NCI-H1417 (cell line): ENCODE measurements at regions not wholly inside any gene's neighbourhood (a gene's known extent, or its start where the extent isn't known, plus 50 kb on each side); places are given as distances from the start of the nearest gene placed in this dataset.
A peak's percentile ranks its signal among the peaks of the same experiment; 100 is the strongest.

Source experiments
- DNase-seq, 3 experiments: peaks; one replicate each; lab custom pipeline; 2025; lab: John Stamatoyannopoulos, UW

DNA sequence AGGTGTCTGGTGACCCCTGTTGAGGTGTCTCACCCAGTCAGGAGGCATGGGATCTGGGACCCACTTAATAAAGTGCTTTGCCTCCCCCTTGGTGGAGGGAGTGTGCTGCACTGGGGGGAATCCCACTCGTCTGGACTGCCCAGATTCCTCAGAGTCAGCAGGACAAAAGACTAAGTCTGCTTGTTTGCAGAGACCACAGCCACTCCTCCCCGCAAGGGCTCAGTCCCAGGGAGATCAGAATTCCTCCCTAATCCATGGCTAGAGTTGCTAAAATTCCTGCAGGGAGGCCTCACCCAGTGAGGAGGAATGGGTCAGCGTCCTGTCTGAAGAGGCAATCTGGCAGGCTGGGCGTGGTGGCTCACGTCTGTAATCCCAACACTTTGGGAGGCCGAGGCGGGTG lies 442.2 kb downstream of the PABPC4L start:
- DNase-seq, result no peak

DNA sequence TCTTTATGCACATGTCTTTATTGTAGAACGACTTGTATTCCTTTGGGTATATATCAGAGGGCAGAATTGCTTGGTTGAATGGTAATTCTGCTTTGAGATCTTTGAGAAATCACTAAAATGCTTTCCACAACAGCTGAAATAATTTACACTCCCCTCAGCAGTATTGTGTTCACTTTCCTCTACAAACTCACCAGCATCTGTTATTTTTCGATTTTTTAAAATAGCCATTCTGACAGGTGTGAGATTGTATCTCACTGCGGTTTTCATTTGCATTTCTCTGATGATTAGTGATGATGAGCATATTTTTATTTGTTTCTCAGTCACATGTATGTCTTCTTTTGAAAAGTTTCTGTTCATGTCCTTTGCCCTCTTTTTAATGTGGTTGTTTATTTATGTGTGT lies 459.8 kb downstream of the PABPC4L start:
- DNase-seq, result no peak

DNA sequence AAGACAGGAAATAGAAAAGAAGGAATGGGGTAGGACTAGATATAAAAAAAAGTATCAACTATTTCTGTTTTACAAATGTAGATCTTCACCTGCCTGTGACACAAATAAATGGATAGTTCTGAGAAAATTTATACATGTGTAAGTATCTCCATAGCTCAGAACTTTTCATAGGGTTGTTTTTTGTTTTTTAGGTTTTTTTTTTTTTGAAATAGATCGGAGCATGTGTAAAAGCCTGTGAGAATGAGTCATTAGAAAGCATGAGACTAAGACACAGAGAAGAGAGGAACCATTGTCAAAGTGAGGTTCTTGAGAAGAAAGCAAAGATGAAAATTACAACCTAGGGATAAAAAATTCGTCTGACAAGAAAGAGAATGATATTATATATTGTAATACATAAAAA lies 481.6 kb downstream of the PABPC4L start:
- DNase-seq, result no peak

DNA sequence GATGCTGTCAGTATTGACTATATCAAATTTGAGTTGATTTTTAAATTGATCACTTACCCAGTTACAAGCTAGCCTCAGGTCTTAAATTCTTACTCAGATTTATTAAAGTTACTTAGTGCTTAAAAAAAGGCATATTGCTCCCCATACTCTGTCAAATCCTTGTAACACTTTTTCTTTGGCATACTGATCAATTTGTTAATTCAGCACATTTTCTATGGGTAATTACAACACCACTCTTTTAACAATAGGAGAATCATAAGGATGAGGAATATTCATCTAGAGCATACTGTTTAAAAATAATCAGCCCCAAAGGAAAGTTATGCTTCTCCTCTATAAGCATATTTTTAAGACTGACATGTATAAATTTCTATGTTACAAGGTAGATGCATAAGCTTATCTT lies 482.5 kb downstream of the PABPC4L start:
- DNase-seq, result no peak

DNA sequence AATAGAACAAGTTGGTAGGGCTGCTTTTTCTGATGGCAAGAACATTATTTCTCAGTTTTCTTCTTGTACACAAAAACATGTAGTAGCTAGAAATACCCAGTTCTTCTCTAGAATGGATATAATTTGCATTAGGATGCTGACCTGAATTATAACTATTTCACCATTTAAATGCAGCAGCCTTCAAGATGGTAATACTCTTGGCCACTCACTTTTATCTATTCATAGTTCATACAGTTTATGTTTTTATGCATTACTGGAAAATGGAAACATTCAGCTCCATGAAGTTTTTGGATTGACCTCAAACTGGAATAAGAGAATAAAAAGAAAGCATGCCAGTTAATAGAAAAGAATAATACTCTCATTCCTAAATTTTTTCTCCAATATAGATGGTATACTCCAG lies 487.4 kb downstream of the PABPC4L start:
- DNase-seq, result no peak

DNA sequence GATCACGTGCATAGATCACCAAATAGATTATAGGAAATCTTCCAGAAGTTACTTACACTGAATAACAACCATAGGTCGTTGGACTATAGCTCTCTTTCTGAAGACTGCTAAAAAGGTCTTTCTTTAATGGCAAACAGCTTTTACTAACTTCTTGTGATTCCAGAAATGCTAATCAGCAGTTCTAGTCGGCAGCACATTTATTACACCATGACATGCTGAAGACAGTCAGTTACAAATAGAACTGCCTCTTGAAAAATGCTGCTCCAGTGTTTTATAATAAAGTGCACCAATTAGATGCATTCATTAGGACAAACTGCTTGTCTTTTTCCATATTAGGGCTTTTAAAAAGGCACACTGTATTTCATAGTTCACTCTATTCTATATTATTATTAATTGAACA lies 488.2 kb downstream of the PABPC4L start:
- DNase-seq, result peak in 1 of 3 experiments; percentile 27

DNA sequence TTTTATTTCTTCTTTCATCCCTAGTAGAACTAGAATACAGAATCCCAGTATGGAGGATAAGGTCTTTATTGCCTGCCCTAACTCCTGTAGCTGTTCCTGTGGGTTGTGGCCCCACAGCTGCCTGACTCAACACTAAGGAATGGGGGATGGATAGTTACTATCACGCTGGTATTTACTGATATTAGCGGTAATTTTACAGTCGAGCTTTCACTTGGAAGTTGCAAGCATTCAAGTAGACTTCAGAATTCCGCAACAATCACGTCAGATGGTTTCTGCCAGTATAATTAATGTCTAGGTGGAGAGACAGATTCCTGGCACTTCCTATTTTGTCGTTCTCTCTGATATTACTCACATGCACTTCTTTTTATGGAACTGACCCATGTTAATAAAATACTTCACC lies 489.8 kb downstream of the PABPC4L start:
- DNase-seq, result no peak

DNA sequence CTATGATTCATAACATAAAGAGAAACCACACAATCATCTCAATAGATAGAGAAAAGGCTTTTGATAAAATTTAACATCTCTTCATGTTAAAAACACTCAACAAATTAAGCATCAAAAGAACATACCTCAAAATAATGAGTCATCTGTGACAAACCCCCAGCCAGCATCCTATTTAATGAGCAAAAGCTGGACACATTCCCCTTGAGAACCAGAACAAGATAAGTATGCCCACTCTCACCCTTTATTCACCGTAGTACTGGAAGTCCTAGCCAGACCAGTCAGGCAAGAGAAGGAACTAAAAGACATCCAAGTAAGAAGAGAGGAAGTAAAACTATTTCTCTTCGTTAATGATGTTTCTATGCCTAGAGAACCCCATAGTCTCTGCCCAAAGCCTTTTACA lies 507.2 kb downstream of the PABPC4L start:
- DNase-seq, result no peak

DNA sequence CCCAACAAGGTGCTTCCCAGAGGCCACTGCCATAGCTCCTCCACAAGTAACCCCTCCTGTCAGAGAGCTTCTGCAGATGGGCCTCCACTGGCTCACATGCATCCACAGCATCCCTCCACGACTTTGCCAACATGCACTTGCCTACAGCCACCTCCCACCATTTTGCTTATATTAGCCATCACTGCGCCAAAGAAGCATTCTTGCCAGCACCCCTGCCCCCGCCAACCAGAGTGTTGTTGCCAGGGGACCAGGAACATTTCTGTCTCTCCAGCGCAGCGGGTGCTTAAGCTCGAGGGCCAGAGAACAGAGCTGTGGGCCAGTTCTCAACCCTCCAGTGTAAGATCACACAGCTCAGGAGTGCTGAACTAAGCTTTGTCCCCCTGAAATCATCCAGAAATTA lies 517.6 kb downstream of the PABPC4L start:
- no peak for DNase-seq

DNA sequence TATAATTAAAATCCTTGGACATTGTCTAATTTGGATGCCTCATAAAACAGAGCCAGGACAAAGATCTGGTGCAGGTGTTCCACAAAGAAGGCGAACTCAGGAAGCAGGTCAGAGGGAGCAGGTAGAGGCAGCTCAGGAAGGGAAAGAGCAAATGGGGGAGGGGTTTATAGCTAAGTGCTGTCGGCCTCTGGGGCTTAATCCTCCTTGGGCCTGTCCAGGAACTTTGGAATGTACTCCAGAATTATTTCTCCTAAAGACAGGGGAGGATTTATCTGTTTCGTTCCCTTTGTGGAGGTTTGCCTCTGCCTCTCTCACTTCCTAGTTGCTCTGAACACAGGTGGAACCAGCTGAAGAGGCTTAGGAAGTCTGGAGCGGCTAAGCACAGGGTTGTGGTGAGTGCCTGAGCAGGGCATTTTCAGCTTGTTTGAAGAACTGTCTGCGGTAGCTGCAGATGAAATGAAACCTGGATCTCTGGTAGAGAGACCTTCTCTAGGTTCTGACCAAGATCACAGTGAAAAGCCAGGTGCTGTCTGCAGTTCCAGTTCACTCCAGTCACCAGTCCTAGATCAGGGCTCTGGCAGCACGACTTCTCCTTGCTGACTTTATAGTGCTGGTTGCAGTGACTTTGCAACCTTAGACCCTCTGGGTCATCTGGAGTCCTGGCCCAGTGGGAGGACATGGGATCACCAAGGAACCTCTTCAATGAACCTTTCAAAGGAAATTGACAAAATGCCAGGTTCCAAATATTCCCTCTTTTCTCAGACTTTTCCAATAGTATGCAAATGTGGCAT lies 519.2 kb downstream of the PCDH10 start:
- DNase-seq, result peak in 1 of 3 experiments; percentile 38

DNA sequence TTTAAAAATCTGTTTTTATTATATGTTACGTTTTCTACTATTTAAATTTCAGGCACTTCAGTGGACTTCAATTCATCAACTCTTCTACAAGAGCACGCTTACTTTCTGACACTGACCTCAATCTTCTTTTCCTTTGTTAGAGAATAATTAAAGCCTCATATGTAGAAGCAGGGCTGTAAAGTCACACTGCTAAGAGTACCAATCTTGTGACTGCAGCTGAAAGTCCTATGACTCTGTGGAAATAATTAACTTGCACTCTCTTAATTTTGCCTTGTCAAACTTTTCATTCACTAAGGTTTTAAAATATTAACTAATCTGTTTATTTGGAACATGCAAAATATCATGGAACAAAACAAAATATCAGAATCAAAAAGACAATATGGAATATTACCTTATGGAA lies 498.1 kb downstream of the PCDH10 start:
- DNase-seq, result no peak

DNA sequence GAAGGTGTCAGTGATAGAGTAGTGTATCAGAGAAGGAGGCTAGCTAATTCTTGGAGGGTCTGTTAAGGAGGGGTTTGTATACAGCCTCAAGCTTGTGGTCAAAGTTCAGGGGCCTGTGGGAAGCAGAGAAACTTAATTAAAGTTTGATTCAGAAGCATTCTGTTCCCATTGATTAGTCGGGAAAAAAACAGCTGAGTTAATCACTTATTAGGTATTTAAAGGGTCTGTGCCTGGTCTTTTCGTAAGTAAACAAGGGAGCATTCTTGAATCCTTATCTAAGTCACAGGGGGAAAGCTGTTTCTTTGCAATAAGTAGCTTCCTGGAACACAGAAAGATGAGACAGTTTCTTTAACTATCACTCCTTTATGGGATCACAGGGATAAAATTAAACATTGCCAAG lies 492.1 kb downstream of the PCDH10 start:
- no peak for DNase-seq

DNA sequence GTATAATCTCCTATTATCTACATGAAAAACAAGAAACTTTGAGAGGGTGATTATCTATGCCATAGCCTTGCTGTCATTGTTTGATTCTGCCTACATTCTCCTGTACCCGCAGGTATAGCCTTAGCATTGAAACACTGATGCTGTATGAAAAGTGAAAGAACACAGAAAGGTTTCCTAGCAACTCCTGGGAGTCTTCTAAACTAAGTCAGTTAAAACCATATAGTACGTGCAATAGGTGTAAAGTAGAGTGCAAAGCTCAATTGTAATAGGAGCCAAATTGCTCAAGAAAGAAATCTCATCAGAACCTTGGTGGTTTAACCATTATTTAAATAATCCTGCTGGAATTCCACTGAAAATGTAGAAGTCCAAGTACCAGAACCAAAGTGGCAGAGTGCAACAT lies 489.7 kb downstream of the PCDH10 start:
- DNase-seq, result no peak

DNA sequence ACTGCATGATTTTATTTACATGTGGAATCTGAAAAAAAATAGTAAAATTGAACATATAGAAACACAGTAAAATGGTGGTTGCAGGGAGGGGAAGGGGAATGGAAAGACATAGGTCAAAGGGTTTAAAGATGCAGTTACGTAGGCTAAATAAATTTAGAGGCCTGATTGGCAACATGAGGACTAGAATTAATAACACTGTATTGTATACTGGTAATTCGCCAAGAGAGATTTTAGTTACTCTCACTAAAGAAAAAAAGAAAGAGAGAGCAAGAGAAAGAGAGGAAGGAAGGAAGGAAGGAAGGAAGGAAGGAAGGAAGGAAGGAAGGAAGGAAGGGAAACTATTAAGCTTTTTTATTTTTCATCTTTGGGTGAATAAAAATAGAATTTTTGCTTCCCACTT lies 488.1 kb downstream of the PCDH10 start:
- DNase-seq, result no peak

DNA sequence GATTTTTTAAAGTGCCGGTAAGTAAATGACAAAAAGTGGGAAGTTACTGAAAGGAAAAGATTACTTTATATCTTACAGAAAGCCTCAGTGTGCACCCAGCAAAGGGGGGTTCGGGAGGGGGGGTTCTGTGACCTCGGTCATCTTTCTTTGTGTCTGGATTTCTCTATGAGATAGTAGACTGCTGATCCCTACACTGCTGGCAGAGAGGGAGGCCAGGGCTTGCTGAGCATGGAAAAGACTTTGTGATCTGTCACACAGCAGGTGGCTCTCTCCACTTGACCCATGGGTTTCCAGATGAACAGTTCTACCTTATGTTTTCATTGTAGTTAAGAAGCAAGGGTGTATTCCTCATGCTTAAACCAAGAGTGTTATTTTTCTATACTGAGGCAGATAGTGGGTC lies 475.6 kb downstream of the PCDH10 start:
- peak in 2 of 3 experiments; percentile 3 to 39 for DNase-seq

DNA sequence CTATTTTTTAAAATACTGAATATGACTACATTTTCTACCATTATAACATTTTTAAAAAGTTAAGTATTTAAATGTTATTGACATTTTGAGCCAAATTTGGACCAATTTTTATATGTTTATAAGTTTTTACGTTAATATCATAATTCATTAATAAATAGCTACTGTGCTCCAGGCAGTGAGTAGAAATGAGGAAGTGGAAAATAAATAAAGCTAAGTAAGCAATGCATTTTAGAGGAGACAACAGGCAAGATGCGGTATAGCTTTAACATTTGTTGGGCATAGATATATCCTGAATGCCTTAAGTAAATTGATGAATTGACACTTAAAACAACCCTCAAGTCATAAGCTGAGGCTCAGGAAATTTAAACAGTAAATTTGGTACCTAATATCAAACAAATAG lies 474.8 kb downstream of the PCDH10 start:
- DNase-seq, result no peak

DNA sequence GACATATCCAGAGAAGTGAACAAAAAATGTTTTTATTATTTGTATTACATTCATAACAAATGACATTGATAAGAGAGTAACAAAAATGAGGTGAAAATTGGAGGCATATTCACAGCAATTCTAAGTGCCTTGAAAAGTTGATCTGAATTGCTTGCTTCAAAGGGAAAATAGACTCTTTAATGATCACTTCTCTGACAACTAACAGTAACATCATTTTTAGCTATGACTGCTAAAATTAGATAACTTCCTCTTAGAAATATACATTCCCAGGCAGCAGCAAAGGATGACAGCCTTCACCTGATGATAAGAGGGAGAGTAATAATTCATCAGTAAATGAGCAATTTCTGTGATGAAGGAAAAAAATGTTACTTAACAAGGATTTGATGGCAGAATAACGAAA lies 472.5 kb downstream of the PCDH10 start:
- peak in 1 of 3 experiments; percentile 47 for DNase-seq

DNA sequence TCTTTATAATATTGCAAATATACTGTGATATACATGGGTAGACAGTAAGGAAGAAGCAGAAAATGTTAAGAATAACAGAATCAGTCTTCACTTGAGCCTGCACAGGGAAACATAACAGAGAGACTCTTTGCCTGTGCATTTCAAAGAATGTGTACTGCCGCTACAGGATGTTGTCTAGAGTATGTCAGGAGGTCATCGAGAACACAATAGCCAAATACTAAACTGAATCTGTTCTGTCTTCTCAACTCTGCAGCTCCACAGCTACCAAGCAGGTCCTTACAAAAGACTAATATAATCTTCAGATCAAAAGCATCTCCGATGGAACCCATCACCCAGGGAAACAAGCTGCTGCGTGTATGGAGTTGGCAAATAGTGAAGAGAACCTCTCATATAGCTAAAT lies 471.5 kb downstream of the PCDH10 start:
- DNase-seq, result no peak

DNA sequence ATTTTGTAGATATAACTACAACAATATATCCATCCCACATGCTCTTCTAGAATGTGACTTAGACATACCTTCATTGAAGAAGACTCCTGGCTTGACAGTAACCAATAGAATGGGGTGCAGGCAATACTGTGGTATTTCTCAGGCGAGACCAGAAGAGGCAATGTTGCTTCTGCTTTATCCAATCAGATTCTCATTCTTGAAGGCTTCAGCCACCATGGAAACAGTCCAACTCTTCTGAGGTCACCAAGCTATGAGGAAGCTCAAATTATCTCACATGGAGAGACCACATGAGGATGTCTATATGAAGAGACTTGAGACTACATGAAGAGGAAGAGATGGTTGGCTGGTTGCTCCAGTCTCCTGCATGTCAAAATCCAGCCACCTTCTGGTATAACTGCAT lies 469.9 kb downstream of the PCDH10 start:
- no peak for DNase-seq

DNA sequence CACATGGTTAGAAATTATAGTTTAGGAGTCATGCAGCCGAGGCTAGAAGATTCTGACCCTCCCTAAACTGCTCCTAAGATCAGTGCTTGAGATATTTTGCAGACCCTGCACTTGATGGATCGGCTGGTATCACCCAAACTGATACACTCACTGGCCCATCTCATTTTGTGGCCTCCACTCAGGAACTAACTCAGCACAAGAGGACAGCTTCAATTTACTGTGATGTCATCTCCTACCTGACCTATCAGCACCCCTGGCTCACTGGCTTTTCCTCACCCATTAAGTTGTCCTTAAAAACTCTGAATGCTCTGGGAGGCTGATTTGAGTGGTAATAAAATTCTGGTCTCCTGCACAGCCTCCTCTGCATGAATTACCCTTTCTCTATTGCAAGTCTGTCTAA lies 450.9 kb downstream of the PCDH10 start:
- no peak for DNase-seq

DNA sequence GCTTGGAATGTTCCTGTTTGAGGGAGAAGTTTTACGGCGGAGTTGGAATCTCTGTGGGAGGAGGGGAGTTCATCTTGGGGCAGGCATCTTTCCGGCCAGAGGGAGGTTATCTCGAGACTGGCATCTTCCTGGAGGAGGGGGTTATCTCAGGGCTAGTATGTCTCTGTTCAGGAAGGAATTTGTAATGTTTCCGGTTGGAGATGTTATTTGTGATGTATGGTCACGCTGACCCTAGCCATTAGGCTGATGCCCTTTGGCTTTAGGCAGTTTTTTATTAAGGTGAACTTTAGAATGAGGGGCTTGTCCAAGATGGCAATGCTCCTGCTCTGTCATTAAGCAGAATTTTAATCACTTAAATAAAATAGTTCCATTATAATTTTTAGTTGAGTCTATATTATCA lies 449.7 kb downstream of the PCDH10 start:
- no peak for DNase-seq

DNA sequence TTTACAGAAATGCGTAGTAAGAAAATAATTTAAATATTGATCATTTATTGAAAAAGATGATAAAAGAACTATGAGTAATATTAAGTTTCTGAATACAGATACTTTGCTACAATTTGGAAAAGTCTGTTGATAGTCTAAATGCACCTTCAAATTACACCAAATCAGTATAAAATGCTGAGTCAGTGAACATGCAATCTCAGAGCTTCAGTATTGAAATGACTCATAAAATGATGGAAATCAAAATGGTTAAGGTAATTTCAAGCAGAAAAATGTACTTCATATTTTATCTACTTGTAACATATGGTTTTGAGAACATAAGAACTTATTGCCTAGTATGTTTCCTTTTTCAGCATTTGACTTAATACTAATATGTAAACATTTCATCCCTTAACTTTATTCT lies 448.2 kb downstream of the PCDH10 start:
- no peak for DNase-seq

DNA sequence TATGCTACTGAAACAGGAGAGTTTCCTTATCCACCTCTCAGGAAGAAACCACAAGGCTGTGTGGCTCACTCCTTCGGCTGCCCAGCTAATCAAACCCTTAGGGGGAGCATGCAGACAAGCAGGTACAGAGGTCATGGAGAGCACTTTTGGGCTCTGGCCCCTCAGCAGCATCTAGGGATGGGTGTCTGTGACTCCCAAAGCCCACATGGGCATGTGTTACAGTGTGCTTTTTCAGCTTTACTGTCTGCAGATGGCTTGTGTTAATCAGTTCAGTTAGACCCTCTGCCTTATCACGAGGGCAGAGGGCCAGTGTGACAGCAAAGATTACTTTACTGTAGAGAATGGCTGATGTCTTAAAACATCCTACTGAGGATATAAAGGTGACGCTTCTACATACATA lies 447.4 kb downstream of the PCDH10 start:
- DNase-seq, result no peak
